Keratinocyte (primary cell): ENCODE measurements at regions not wholly inside any gene's neighbourhood (a gene's known extent, or its start where the extent isn't known, plus 50 kb on each side); places are given as distances from the start of the nearest gene placed in this dataset.

Experiments used
- CTCF ChIP-seq, 3 experiments: IDR thresholded peaks in 1 of 3; conservative IDR thresholded peaks in 1 of 3; optimal IDR thresholded peaks in 1 of 3; 2 replicates in 2 of 3; 3 replicates in 1 of 3; pipeline versions ENCODE3 to v1.5.1; 2011; ENCODE audit warnings: low read length in 3 of 3, mild to moderate bottlenecking in 3 of 3, moderate library complexity in 2 of 3, control low read depth in 1 of 3, inconsistent platforms in 1 of 3; ENCODE audit not compliant: insufficient read depth in 2 of 3; ENCODE audit errors: extremely low read depth in 1 of 3
- EZH2 ChIP-seq: IDR thresholded peaks from one replicate; pipeline ENCODE4 v1.6.1; 2012; ENCODE audit warnings: inconsistent platforms, mild to moderate bottlenecking, low read length, moderate library complexity

- no peak for TF ChIP-seq CTCF (optimal IDR thresholded peaks at IDR 0.05 in 1 of 3, IDR thresholded peaks at IDR 0.05 in 1 of 3, conservative IDR thresholded peaks at IDR 0.05 in 1 of 3; ENCODE audit: extremely low read depth in 1 of 3, insufficient read depth in 2 of 3, low read length in 3 of 3)
- no peak for TF ChIP-seq EZH2
Measured at GRCh38 chr10:63788152-63788821, 267.1 kb downstream of the REEP3 start.
